GM08714 (cell line): ENCODE measurements at regions not wholly inside any gene's neighbourhood (a gene's known extent, or its start where the extent isn't known, plus 50 kb on each side); places are given as distances from the start of the nearest gene placed in this dataset.

ENCODE experiments used
- H3K4me3 ChIP-seq: fragments of 200-500 bp; sonication (Bioruptor generic); 2 replicates; pipeline ENCODE4 v1.5.1; 2014; ENCODE audit warnings: mild to moderate bottlenecking, low read length, inconsistent platforms
- ZNF274 ChIP-seq: IDR thresholded peaks from 2 replicates; pipeline ENCODE4 v1.6.1; 2012; ENCODE audit warnings: mild to moderate bottlenecking, low read depth, low read length

GRCh38 chr11:23954730-23955129, 542.1 kb upstream of the LUZP2 start:
- no peak for TF ChIP-seq ZNF274
- H3K4me3 ChIP-seq: no peak overlapping the region

GRCh38 chr11:23956586-23956985, 540.3 kb upstream of the LUZP2 start:
- TF ChIP-seq ZNF274: no peak
- H3K4me3 ChIP-seq: no peak overlapping the region

GRCh38 chr11:23957314-23957713, 539.5 kb upstream of the LUZP2 start:
- no peak for TF ChIP-seq ZNF274

GRCh38 chr11:23959462-23959861, 537.4 kb upstream of the LUZP2 start:
- H3K4me3 ChIP-seq: no peak overlapping the region
- TF ChIP-seq ZNF274: no peak

More at GRCh38 chr11:23957314-23957713, 539.5 kb upstream of the LUZP2 start:
- H3K4me3 ChIP-seq: no peak overlapping the region

GRCh38 chr11:23961503-23962338, 535.1 kb upstream of the LUZP2 start:
- no peak overlapping the region for H3K4me3 ChIP-seq
- TF ChIP-seq ZNF274: no peak

GRCh38 chr11:23973244-23973643, 523.6 kb upstream of the LUZP2 start:
- TF ChIP-seq ZNF274: no peak
- no peak overlapping the region for H3K4me3 ChIP-seq

- no peak overlapping the region for H3K4me3 ChIP-seq
- TF ChIP-seq ZNF274: no peak
These were observed 522.8 kb upstream of the LUZP2 start for GRCh38 chr11:23974051-23974450.

GRCh38 chr11:23974601-23975000, 522.3 kb upstream of the LUZP2 start:
- H3K4me3 ChIP-seq: no peak overlapping the region
- no peak for TF ChIP-seq ZNF274

- H3K4me3 ChIP-seq: no peak overlapping the region
- no peak for TF ChIP-seq ZNF274
These were observed 520.4 kb upstream of the LUZP2 start for GRCh38 chr11:23976426-23976825.

- TF ChIP-seq ZNF274: no peak
- H3K4me3 ChIP-seq: no peak overlapping the region
These were observed 520.0 kb upstream of the LUZP2 start for GRCh38 chr11:23976841-23977271.

- no peak for TF ChIP-seq ZNF274
- H3K4me3 ChIP-seq: no peak overlapping the region
These were observed 508.4 kb upstream of the LUZP2 start for GRCh38 chr11:23988381-23989006.

GRCh38 chr11:23990346-23991164, 506.3 kb upstream of the LUZP2 start:
- no peak overlapping the region for H3K4me3 ChIP-seq
- TF ChIP-seq ZNF274: no peak

- TF ChIP-seq ZNF274: no peak
- H3K4me3 ChIP-seq: no peak overlapping the region
These were observed 505.7 kb upstream of the LUZP2 start for GRCh38 chr11:23991165-23991539.

GRCh38 chr11:23995891-23996290, 501.0 kb upstream of the LUZP2 start:
- TF ChIP-seq ZNF274: no peak

More at GRCh38 chr11:23995891-23996290, 501.0 kb upstream of the LUZP2 start:
- H3K4me3 ChIP-seq: no peak overlapping the region
